ACHN (cell line): ENCODE measurements at regions not wholly inside any gene's neighbourhood (a gene's known extent, or its start where the extent isn't known, plus 50 kb on each side); places are given as distances from the start of the nearest gene placed in this dataset.
"Not testable (repeated sequence)": the region's sequence is repeated elsewhere in the genome, so short reads cannot be mapped to it uniquely, and the experiment has no call there.

Experiments
- DNase-seq: peaks from one replicate; pipeline ENCODE4 v3.0.0-alpha.2; 2015
- in situ Hi-C: cut with HindIII; loops from 2 replicates; pipeline ENCODE4 v1.10.0; 2017; ENCODE audit warnings: low sequenced_read_pairs, low pct_ligation_motif_present, low pct_unique_long_range_greater_than_20kb

DNA sequence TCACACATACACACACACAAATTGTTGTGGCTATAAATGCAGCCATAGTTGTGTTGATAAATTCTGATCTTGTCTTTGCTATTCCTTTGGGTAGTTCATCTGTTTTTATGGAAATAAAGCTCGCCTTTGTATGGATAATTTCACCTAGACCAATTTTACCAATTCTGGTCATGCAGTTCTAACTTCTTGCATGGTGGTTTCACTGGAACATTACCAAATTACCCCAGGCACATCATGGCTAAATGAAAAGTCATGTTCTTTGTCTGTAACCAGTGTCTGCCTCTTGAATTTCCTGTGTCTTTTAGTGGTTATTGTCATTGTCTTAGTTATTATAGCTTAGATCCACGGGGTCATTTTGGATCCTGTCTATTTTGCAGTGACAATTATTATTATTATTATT lies 50.3 kb upstream of the TMC1 start:
- in situ Hi-C loops, result no loop called here
- DNase-seq, result no peak

DNA sequence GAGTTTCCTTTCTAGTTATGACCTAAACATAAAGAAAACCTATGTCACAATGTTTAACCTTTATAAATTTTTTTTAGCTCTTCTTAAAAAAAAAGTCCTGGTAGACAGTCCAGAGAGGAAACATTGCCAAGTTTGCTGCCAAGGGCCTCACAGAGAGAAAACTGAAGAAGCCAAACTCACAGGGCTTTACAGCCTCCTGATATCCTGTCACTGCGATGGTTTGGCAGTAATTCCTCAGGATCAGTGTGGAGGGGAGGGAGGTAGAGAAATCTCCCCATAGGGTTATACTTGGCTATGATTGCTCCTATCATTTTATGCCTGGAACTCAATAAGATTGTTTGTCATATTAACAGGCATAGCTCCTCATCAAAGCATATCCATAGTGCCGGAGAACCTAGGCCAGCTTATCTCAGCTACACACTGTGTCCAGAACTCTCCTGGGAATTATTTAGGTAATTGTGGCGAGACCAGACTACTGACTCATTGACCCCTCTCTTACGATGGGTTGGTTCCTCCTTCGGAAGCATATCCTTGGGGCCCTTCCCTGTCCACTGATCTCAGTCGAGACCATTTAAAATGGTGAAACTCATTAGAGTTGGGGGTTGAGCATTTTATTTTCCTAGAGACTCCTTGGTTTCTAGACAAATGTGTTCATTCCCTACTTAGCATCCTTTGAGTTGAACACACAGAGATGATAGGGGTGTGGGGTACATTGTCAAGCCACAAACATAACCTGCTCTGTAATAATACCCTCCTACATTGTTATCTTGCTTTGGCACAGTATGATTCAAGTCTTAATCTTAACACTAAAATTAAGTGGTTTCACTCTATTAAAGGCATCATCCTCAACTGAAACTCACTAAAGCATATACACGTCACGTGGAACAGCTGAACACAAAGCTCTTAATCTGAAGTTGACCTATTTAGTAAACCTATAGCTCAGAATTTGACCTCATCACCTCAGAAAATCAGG lies 53.4 kb upstream of the TMC1 start:
- in situ Hi-C loops, result no loop called here
- no peak for DNase-seq

DNA sequence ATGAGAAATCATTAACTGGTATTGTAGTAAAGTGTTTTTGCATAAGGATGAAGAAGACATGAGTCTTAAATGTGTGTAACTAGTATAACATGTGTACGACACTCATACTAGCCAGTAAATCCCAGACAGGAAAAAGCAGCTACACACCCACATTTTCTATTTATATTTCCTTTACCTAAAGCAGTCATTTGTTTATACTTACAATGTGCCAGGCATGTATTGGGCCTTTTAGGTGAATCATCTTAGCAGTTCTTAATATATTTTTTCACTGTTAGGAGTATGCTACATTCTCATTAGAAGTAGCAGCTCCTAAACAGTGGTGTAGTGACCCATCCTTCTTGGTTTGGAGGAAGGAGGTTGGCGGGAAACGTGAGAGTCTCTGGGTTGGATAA lies 55.8 kb upstream of the TMC1 start:
- in situ Hi-C loops, result no loop called here
- DNase-seq, result no peak

DNA sequence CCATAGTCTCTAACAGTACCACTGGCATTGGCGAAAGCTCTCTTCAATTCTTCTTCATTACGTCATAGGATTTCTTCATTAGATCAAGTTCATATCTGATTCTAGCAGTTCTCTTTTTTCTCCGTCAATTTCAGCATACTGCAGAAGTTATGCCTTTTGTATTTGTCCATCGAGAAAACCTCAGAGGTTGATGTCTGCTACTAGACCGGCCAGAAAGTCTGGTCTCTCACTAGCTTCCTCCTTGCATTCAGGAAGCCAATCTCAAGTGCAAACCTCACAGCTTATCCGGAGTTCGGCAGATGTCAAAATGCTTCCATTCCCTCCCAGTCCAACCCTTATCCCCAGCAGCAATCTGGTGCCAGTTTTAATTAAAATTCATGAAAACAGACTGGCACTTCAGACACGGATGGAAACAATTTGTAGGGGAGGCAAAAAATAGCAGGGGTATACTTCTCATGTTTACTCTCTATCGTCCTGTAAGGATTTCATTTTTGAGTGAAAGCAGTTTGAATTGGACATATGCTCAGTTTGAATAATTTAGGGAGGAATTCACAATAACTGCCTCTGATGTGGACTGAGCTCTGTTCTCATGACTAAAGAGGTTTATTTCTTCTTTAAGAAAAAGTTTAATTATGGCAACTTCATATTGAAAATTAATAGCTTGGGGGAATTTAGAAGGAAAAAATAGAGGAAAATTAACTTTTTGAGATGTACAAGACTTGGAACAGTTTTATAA lies 56.4 kb upstream of the TMC1 start:
- in situ Hi-C loops, result no loop called here
- DNase-seq, result no peak

DNA sequence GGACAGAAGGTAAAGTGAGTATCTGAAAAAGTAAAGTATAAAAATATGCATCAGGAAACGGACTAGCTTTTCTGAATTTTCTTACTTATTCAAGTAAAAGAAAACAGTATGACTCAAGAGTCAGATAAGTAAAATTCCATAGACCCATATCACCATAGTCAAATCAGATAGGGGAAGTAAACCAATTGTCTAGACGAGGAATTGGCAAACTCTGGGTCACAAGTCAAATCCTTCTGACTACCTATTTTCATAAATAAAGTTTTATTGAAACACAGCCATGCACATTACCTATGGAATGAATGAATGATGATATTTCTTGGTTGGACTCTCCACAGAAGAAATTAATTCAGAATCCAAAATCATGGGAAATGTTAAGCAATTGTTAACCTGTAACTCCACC lies 59.1 kb upstream of the TMC1 start:
- no peak for DNase-seq
- in situ Hi-C loops, result no loop called here

DNA sequence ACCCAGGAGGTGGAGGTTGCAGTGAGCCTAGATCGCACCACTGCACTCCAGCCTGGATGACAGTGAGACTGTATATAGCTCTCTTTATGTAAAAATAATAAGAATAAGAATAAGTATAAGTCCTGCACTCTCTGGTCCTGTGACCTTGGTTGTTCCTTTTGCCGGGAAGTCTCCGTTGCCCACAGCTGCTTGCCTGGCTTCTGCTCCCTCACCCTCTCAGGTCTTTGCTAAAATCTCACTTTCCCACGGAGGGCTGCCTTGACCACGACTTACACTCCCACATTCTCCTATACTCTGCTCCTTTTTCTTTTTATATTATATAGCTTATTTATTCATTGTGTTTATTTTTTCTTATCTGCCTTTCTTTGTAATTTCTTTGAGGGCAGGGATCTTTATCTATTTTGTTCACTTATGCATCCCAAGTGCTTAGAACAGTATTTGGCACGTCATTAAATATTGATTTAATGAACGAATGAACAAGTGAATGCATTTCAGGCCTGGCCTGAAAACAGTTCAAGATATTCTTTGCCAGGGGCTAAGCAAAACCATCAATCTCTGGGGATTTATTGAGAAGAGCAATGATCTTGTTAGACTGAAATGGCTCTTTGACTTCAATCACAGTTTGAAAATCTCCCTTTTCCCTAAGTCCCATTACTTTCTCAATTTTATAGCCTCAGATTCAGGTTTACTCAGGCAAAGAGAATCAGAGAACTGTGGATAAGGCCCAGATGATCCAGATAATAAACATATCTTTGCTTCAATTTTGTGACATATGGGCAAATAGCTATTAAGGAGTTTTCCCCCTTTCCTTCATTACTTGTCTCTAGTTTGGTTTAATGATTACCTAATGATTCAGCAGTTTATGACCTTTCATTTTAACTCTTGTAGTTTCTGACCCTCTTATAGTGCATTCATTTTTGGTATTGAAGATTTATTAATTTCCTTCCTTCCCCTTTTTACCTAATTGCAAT lies 60.8 kb upstream of the TMC1 start:
- in situ Hi-C loops, result no loop called here
- peak; percentile 70 for DNase-seq

DNA sequence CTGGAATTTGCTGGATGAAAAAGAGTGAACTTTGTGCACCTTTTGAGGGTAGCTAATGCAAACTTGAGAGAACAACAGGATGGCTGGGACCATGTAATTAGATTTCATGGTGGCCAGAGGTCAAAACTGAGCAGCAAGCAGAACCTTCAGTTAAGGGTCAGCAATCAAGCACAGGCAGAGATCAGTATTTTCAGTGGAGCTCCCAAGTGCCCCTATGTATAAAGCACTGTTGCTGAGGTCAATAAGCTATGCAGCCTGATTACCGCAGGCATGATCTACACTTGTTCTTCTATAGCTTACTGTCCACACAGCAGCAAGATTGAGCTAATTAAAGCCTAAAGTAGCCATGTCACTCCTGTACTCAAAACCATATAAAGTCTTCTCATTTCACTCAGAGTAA lies 62.1 kb upstream of the TMC1 start:
- no peak for DNase-seq
- in situ Hi-C loops, result no loop called here

DNA sequence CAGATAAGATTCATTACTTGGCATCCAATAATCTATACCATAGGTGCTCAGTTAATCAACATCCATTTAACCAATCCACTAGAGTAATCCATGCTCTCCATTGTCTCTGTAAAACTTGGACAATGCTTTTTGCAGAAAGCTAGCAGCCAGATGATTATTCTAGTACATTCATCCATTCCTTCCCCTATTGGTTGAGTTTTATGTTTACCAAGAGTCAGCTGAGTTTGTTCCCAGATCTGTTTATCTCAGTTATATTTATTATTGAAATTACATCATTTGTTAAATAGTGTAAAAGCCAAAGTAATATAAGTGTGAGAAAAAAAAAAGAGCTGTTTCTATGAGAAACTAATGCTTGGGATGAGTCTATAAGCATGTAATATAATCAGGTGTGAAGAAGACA lies 63.3 kb upstream of the TMC1 start:
- in situ Hi-C loops, result no loop called here
- DNase-seq, result no peak

DNA sequence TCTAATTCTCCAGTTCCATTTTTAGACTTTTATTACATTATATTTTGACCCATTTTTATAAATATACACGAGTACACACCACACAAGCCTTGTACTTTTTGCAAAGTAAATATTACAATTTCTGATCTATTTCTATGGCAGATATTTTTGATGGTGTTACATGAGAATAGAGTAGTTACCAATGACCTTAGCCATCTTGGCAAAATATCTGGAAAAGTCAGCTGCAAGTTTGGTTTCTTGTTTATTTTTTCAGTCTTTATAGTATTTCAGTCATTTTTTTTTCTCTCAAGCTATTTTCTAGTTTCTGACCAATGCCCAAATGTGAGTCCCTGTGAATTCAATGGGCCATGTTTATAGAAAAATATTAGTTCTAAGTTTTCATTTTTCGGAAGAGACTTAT lies 64.0 kb upstream of the TMC1 start:
- in situ Hi-C loops, result no loop called here
- no peak for DNase-seq

DNA sequence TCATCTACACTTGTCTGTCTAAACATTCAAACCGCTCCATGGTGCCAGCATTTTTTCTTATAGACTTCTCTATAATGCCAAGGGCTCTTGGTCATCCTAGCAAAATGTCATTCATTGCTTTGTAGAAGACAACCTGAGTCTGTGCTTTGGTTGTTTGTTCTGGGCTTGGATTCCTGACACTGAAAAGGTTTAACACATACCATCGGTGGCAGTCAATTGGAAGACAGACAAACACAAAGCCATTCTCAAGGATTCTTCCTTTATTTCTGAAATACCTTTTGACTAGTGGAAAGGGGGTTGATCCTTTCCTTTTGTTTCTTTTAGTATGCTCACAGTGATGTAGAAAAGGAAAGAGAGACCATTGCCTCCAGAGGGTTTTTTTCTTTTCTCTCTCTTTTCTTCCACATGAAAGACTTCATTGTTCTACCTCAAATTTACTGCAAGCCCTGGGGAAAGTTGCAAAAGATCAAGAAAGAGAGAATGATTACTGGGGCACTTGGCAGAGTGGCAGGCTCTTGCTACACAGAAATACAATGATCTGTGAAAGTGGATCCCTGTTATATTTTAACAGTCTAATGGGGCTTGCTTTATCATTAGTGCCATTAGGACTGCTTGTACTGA lies 66.4 kb upstream of the TMC1 start:
- in situ Hi-C loops, result no loop called here
- no peak for DNase-seq

DNA sequence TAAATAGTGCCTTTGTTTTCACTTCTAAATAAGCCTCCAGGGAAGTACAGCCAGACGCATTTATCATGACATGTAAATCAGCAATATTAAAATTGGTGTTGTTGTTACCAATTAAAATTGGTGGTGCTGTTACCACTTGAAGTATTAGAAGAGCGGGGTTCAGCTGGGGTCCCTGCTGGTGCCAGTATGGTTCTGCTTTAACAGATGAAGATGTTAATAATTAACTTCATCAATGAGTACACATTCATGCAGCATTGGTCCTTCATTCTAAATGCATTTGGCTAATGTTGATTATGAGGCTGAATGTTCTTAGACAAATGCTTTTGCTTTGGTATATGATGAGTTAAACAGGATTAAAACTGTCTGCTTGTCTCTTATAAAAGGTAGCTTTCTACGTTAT lies 67.6 kb upstream of the TMC1 start:
- in situ Hi-C loops, result no loop called here
- no peak for DNase-seq

DNA sequence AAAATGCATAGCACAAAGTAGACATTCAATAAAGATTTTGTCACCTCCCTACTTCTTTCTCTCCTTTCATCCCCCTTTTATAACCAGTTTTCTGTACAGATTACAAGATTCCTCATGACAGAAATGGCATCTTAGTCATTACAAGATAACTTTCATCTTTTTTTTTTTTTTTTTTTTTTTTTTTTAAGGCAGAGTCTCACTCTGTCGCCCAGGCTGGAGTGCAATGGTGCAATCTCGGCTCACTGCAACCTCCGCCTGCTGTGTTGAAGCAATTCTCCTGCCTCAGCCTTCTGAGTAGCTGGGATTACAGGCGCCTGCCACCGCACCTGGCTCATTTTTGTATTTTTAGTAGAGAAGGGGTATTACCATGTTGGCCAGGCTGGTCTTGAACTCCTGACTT lies 75.2 kb upstream of the TMC1 start:
- in situ Hi-C loops, DNase-seq: not testable (repeated sequence)

DNA sequence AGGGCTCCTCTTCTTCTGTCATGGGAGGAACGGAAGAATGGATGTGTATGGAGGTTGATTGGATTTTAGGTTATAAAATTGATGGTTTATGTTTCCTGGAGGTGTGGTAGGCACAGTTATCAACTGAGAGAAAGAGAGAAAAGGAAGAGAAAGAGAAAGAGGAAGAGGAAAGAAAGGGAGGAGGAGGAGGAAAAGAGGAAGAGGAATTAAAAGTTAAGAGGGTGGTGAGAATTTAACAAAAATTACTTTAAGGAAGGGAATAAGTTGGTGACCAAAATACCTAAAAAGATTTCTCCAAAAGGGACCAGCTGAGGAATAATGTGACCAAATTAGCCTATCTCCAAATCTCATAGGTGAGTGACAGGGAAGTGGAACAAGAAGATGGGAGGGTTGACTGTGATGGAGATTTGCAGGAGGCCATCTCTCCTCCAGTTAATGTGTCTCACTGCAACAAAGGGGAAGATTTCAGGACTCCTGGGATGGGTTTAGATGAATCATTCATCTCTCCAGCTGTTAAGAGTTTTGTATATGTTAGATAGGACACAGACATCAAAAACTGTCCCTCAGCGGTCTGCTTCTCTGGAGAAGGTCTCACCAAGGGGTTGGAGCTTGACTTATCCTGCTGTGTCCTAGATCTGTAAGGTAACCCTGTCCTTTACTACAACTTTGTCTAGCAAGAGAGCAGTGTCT lies 76.0 kb upstream of the TMC1 start:
- DNase-seq, result no peak
- in situ Hi-C loops, result no loop called here

DNA sequence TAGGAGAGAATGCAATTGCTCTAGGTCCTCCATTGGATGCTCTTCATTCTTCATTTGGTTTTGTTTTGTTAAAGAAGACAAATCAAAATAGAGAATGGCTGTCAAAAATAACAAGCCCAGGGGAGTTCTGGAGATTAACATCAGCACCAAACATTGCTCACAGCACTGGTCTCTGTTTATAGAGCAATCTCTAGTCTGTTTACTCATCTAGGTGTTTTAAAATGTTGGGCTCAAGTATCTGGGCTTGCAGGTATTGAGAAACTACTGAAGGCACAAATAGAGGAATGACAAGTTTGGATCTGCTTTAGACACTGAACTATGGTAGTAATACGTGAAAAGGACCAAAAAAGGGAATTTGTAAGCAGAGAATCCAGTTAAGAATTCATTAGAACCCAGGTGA lies 77.0 kb upstream of the TMC1 start:
- no peak for DNase-seq
- in situ Hi-C loops, result no loop called here

DNA sequence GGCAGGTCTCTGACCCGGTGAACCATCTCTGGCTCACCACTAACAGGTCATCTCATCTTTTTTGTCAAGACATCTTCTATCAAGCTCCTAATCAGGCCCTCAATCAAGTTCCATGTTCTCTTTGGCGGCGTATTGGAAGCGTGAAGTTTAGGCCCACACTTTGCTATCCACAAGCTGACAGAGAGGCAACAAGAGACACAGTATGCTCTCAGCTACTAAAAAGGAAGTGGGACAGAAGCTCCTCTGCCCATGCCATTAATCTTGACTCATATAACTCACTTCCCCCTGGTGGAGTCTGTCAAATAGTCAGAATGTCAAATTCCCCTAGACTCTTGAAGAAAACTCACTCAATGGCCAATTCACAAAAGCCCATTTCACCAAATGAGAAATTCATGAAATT lies 77.6 kb upstream of the TMC1 start:
- peak; percentile 23 for DNase-seq
- in situ Hi-C loops, result no loop called here

DNA sequence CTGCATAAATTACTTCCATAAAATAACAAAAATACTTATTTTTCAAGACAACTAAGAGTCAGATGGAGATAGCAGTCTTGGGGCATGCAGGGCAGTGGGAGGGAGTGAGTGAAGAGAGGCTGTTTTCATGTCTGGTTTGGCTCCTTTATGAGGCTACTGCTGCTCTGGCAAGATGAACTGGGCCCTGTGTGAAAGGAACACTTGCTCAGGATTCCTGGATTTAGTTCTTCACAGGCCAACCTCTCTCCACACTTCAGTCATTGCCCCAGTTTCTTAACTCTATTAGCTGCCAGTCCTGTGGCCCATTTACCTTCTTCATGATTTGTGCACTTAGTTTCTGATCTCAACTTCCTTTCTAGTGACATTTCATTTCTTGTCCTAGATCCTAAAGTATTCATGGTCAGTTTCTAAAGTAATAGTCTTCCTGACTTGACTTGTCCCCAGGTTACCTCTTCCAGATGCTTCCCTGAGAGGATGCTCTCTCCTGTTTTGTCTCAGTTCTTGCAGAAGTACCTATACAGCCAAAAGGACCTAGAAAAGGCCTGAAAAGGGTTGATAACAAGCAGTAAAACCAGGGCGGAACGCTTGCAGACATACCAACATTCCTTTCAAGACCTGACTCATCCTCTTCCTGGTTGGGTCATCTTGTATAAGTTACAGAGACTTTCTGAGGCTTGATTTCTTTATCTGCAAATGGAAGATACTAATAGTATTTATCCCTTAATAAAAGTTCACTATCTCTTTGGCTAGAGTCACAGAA lies 77.0 kb upstream of the ZFAND5 start:
- in situ Hi-C loops, result no loop called here
- DNase-seq, result peak; percentile 87
